ENCODE measurements at regions not wholly inside any gene's neighbourhood (a gene's known extent, or its start where the extent isn't known, plus 50 kb on each side); places are given as distances from the start of the nearest gene placed in this dataset.

GRCh38 chr2:209091056-209091455 lies 332.8 kb upstream of the MAP2 start:
- H2BK20ac ChIP-seq (ENCODE audit: low read length): no peak overlapping the region
- no peak overlapping the region for H2AFZ ChIP-seq (ENCODE audit: low read length)
- H2BK15ac ChIP-seq (ENCODE audit: low read length): no peak overlapping the region
- H3K4ac ChIP-seq (replicated peaks; ENCODE audit: insufficient read length, low read depth, low read length): no peak overlapping the region
- H3K4me3 ChIP-seq (ENCODE audit: extremely low read depth in 1 of 4, insufficient read depth in 2 of 4, low read depth in 3 of 4, low read length in 4 of 4): no peak overlapping the region
- H2BK5ac ChIP-seq (ENCODE audit: low read depth, low read length): no peak overlapping the region
- no peaks in the 10 kb centered on the region for H3K9me3 ChIP-seq (ENCODE audit: insufficient read depth in 2 of 2, low read depth in 1 of 2, low read length in 1 of 2)
- H3K9ac ChIP-seq (replicated peaks in 1 of 4; ENCODE audit: extremely low read depth in 1 of 4, low read depth in 3 of 4, low read length in 3 of 4): no peak overlapping the region
- DNase-seq (ENCODE audit: low read depth in 1 of 2, low spot score in 2 of 2) (no peak), FAIRE-seq (no peak)
- no peak overlapping the region for H4K8ac ChIP-seq (ENCODE audit: extremely low read depth, insufficient read depth, low read length)
- H2AK5ac ChIP-seq (ENCODE audit: low read depth, low read length): no peak overlapping the region
- H3K23ac ChIP-seq (ENCODE audit: insufficient read length): no peak overlapping the region
- H3K79me1 ChIP-seq (ENCODE audit: low read depth, low read length): no peaks in the 10 kb centered on the region
- no peaks in the 10 kb centered on the region for H3K23me2 ChIP-seq (ENCODE audit: low read depth, low read length)
- no peak overlapping the region for H2BK120ac ChIP-seq (replicated peaks; ENCODE audit: low read depth, low read length)
- H3K79me2 ChIP-seq (ENCODE audit: control insufficient read depth in 1 of 2, insufficient read depth in 2 of 2, low read length in 2 of 2): no peaks in the 10 kb centered on the region
- H3K36me3 ChIP-seq (ENCODE audit: control insufficient read depth in 2 of 4, insufficient read depth in 4 of 4, low read length in 3 of 4): no peaks in the 10 kb centered on the region
- no peak overlapping the region for H3K4me2 ChIP-seq (ENCODE audit: insufficient read depth in 1 of 2, low read depth in 2 of 2, low read length in 2 of 2)
- H2BK12ac ChIP-seq (ENCODE audit: low read depth, low read length): no peak overlapping the region
- no peak overlapping the region for H4K5ac ChIP-seq (ENCODE audit: insufficient read length, low read depth, low read length)
- WGBS, 2 experiments (ENCODE audit: extremely low coverage in 1 of 2, insufficient coverage in 1 of 2, insufficient read length in 1 of 2, insufficient replicate concordance in 2 of 2, low coverage in 1 of 2, low lambda C conversion rate in 2 of 2, missing lambda C conversion rate in 1 of 2): 88% methylated on average over 1 of the region's 1 CpG; no CpG with 5 or more reads in 1 of the 2 experiments
- ChIA-PET POLR2A (ENCODE audit: partially characterized antibody) (no interaction called here), CTCF (ENCODE audit: partially characterized antibody) (interaction anchor here (1.3 kb wide), 1 partner anchor 41 kb away, joined by 3 read pairs; no protein-coding TSS in a partner anchor)
- H3K14ac ChIP-seq (ENCODE audit: insufficient read length): no peak overlapping the region
- no peaks in the 10 kb centered on the region for H3K4me1 ChIP-seq (replicated peaks in 1 of 4; ENCODE audit: control insufficient read depth in 3 of 4, insufficient read depth in 4 of 4, low read length in 3 of 4)
- no peak overlapping the region for H3K27ac ChIP-seq (ENCODE audit: low read depth, low read length)
- no peak overlapping the region for H3K18ac ChIP-seq (ENCODE audit: extremely low read depth, low read length)
- H3K56ac ChIP-seq (replicated peaks; ENCODE audit: insufficient read length, low read depth, low read length): no peak overlapping the region
- no peaks in the 10 kb centered on the region for H4K20me1 ChIP-seq (replicated peaks in 1 of 2; ENCODE audit: control insufficient read depth in 1 of 2, insufficient read depth in 2 of 2, low read length in 2 of 2)
- no peak overlapping the region for H4K91ac ChIP-seq (replicated peaks; ENCODE audit: insufficient read length, low read length)
- H3K27me3 ChIP-seq (replicated peaks in 1 of 4; ENCODE audit: control insufficient read depth in 3 of 4, extremely low read depth in 1 of 4, insufficient read depth in 3 of 4, low read length in 3 of 4): no peaks in the 10 kb centered on the region
- TF ChIP-seq NRF1 (IDR thresholded peaks at IDR 0.05; ENCODE audit: low read depth, low read length): no peak
- no peak for TF ChIP-seq CREB1 (IDR thresholded peaks at IDR 0.05)
- no peak for TF ChIP-seq ATF3 (IDR thresholded peaks at IDR 0.05; ENCODE audit: insufficient read depth, low read depth, low read length)
- TF ChIP-seq GABPA (IDR thresholded peaks at IDR 0.05; ENCODE audit: borderline replicate concordance, insufficient read depth, low read length): no peak
- no peak for TF ChIP-seq TEAD4 (IDR thresholded peaks at IDR 0.05; ENCODE audit: low read depth, low read length)
- TF ChIP-seq FOSL1 (IDR thresholded peaks at IDR 0.05; ENCODE audit: insufficient read depth, low read depth, low read length): no peak
- no peak for TF ChIP-seq KDM1A (IDR thresholded peaks at IDR 0.05; ENCODE audit: borderline replicate concordance, low read length)
- TF ChIP-seq RBBP5 (IDR thresholded peaks at IDR 0.05; ENCODE audit: borderline replicate concordance, low read depth, low read length): no peak
- no peak for TF ChIP-seq JUN (IDR thresholded peaks at IDR 0.05; ENCODE audit: low read depth, low read length)
- no peak for TF ChIP-seq HDAC6 (IDR thresholded peaks at IDR 0.05; ENCODE audit: low read depth, low read length)
- TF ChIP-seq ASH2L (IDR thresholded peaks at IDR 0.05; ENCODE audit: low read length): no peak
- TF ChIP-seq GTF2F1 (IDR thresholded peaks at IDR 0.05; ENCODE audit: borderline replicate concordance, low read depth, low read length): no peak
